ENCODE measurements at regions not wholly inside any gene's neighbourhood (a gene's known extent, or its start where the extent isn't known, plus 50 kb on each side); places are given as distances from the start of the nearest gene placed in this dataset.

GRCh38 chr10:44763331-44763730 is 147.8 kb upstream of the TMEM72 start:
- no peak overlapping the region for H3K4me3 Mint-ChIP-seq
- H3K4me1 Mint-ChIP-seq, result peaks cover 5% of the 10 kb centered on the region; the same call in 1 of the 2 replicates
- CTCF ChIA-PET, result no interaction called here
- H3K27me3 Mint-ChIP-seq (ENCODE audit: low read depth), result no peaks in the 10 kb centered on the region
- TF ChIP-seq TEAD4 (CRISPR knock-in tag; IDR thresholded peaks at IDR 0.05) (no peak), ZNF121 (CRISPR knock-in tag; IDR thresholded peaks at IDR 0.05) (no peak), NR3C1 (CRISPR knock-in tag; conservative IDR thresholded peaks at IDR 0.05; ENCODE audit: low read depth) (no peak)
- no peaks in the 10 kb centered on the region for H3K36me3 Mint-ChIP-seq
- DNase-seq (ENCODE audit: low spot score) (no peak), ATAC-seq (no peak)
- H3K9me3 Mint-ChIP-seq, result no peaks in the 10 kb centered on the region
- H3K27ac Mint-ChIP-seq, result no peak overlapping the region
- POLR2A ChIA-PET, result no interaction called here

- TF ChIP-seq USF2 (CRISPR knock-in tag; IDR thresholded peaks at IDR 0.05), result no peak
- no peak for TF ChIP-seq E2F5 (CRISPR knock-in tag; IDR thresholded peaks at IDR 0.05)
- TF ChIP-seq ZNF396 (CRISPR knock-in tag; IDR thresholded peaks at IDR 0.05; ENCODE audit: borderline replicate concordance), result no peak
- TF ChIP-seq AFF4 (CRISPR knock-in tag; IDR thresholded peaks at IDR 0.05; ENCODE audit: borderline replicate concordance), result no peak
- no peak for TF ChIP-seq USF1 (CRISPR knock-in tag; IDR thresholded peaks at IDR 0.05)
- no peak for TF ChIP-seq TCF7 (CRISPR knock-in tag; IDR thresholded peaks at IDR 0.05; ENCODE audit: low read depth)
- TF ChIP-seq NR3C1 (CRISPR knock-in tag; conservative IDR thresholded peaks at IDR 0.05; ENCODE audit: low read depth), result no peak
- TF ChIP-seq IRF1 (CRISPR knock-in tag; IDR thresholded peaks at IDR 0.05), result no peak
- TF ChIP-seq ZNF423 (CRISPR knock-in tag; IDR thresholded peaks at IDR 0.05), result no peak
- no peak for TF ChIP-seq AR (CRISPR knock-in tag; IDR thresholded peaks at IDR 0.05)
- Mint-ChIP-seq H3K4me3 (no peak overlapping the region), H3K36me3 (no peaks in the 10 kb centered on the region), H3K4me1 (no peaks in the 10 kb centered on the region), H3K27me3 (ENCODE audit: low read depth) (no peaks in the 10 kb centered on the region), H3K27ac (no peak overlapping the region), H3K9me3 (no peaks in the 10 kb centered on the region)
- ChIA-PET CTCF (no interaction called here), POLR2A (no interaction called here)
- ATAC-seq (no peak), DNase-seq (ENCODE audit: low spot score) (no peak)
These were observed 145.8 kb upstream of the TMEM72 start for GRCh38 chr10:44765299-44765698.

- H3K4me1 Mint-ChIP-seq, result no peaks in the 10 kb centered on the region
- H3K27me3 Mint-ChIP-seq (ENCODE audit: low read depth), result no peaks in the 10 kb centered on the region
- ChIA-PET POLR2A (interaction anchor here (1.1 kb wide), 1 partner anchor 33 kb away, joined by 3 read pairs; no protein-coding TSS in a partner anchor), CTCF (interaction anchor here (0.6 kb wide), 1 partner anchor 39 kb away, joined by 3 read pairs; no protein-coding TSS in a partner anchor)
- DNase-seq (ENCODE audit: low spot score), result no peak
- no peak overlapping the region for H3K4me3 Mint-ChIP-seq
- no peaks in the 10 kb centered on the region for H3K36me3 Mint-ChIP-seq
- H3K27ac Mint-ChIP-seq, result no peak overlapping the region
- H3K9me3 Mint-ChIP-seq, result no peaks in the 10 kb centered on the region
- no peak for ATAC-seq
- TF ChIP-seq HMGA2 (CRISPR knock-in tag; IDR thresholded peaks at IDR 0.05), result no peak
- TF ChIP-seq NFATC4 (CRISPR knock-in tag; IDR thresholded peaks at IDR 0.05), result no peak
- TF ChIP-seq NR3C1 (CRISPR knock-in tag; conservative IDR thresholded peaks at IDR 0.05; ENCODE audit: low read depth), result no peak
- TF ChIP-seq AR (CRISPR knock-in tag; IDR thresholded peaks at IDR 0.05), result no peak
- TF ChIP-seq SP1 (CRISPR knock-in tag; conservative IDR thresholded peaks at IDR 0.05), result no peak
- TF ChIP-seq ZNF121 (CRISPR knock-in tag; IDR thresholded peaks at IDR 0.05), result no peak
- TF ChIP-seq NFE2L1 (CRISPR knock-in tag; IDR thresholded peaks at IDR 0.05), result no peak
- TF ChIP-seq ZNF317 (CRISPR knock-in tag; IDR thresholded peaks at IDR 0.05; ENCODE audit: borderline replicate concordance, low read depth), result no peak
- no peak for TF ChIP-seq IRF1 (CRISPR knock-in tag; IDR thresholded peaks at IDR 0.05)
These were observed 144.5 kb upstream of the TMEM72 start for GRCh38 chr10:44766631-44767030.
